ENCODE measurements at regions not wholly inside any gene's neighbourhood (a gene's known extent, or its start where the extent isn't known, plus 50 kb on each side); places are given as distances from the start of the nearest gene placed in this dataset.

- H3K27me3 ChIP-seq (ENCODE audit: control insufficient read depth, insufficient read depth, low read length) = no peaks in the 10 kb centered on the region
- DNase-seq = no peak
- no peaks in the 10 kb centered on the region for H3K36me3 ChIP-seq (replicated peaks; ENCODE audit: control insufficient read depth, insufficient read depth, low read length)
- no peak overlapping the region for H3K4me3 ChIP-seq (ENCODE audit: insufficient read depth, low read depth, low read length)
Observed at GRCh38 chr2:145095641-145096435, 575.9 kb upstream of the ZEB2 start.

GRCh38 chr2:145094370-145094769, 574.5 kb upstream of the ZEB2 start:
- DNase-seq = no peak
- Histone ChIP-seq H3K4me3 (ENCODE audit: insufficient read depth, low read depth, low read length) (no peak overlapping the region), H3K27me3 (ENCODE audit: control insufficient read depth, insufficient read depth, low read length) (no peaks in the 10 kb centered on the region), H3K36me3 (replicated peaks; ENCODE audit: control insufficient read depth, insufficient read depth, low read length) (no peaks in the 10 kb centered on the region)

- Histone ChIP-seq H3K27me3 (ENCODE audit: control insufficient read depth, insufficient read depth, low read length) (no peaks in the 10 kb centered on the region), H3K4me3 (ENCODE audit: insufficient read depth, low read depth, low read length) (no peak overlapping the region), H3K36me3 (replicated peaks; ENCODE audit: control insufficient read depth, insufficient read depth, low read length) (no peaks in the 10 kb centered on the region)
- no peak for DNase-seq
Observed at GRCh38 chr2:145091967-145092366, 572.0 kb upstream of the ZEB2 start.

GRCh38 chr2:145090841-145091761, 571.2 kb upstream of the ZEB2 start:
- no peak for DNase-seq
- H3K4me3 ChIP-seq (ENCODE audit: insufficient read depth, low read depth, low read length) = no peak overlapping the region
- no peaks in the 10 kb centered on the region for H3K27me3 ChIP-seq (ENCODE audit: control insufficient read depth, insufficient read depth, low read length)
- H3K36me3 ChIP-seq (replicated peaks; ENCODE audit: control insufficient read depth, insufficient read depth, low read length) = no peaks in the 10 kb centered on the region

GRCh38 chr2:145088756-145089155, 568.8 kb upstream of the ZEB2 start:
- Histone ChIP-seq H3K27me3 (ENCODE audit: control insufficient read depth, insufficient read depth, low read length) (no peaks in the 10 kb centered on the region), H3K4me3 (ENCODE audit: insufficient read depth, low read depth, low read length) (no peak overlapping the region), H3K36me3 (replicated peaks; ENCODE audit: control insufficient read depth, insufficient read depth, low read length) (no peaks in the 10 kb centered on the region)
- DNase-seq = no peak

- no peaks in the 10 kb centered on the region for H3K27me3 ChIP-seq (ENCODE audit: control insufficient read depth, insufficient read depth, low read length)
- H3K36me3 ChIP-seq (replicated peaks; ENCODE audit: control insufficient read depth, insufficient read depth, low read length) = no peaks in the 10 kb centered on the region
- no peak overlapping the region for H3K4me3 ChIP-seq (ENCODE audit: insufficient read depth, low read depth, low read length)
- DNase-seq = no peak
Observed at GRCh38 chr2:145086910-145087309, 567.0 kb upstream of the ZEB2 start.

- Histone ChIP-seq H3K4me3 (ENCODE audit: insufficient read depth, low read depth, low read length) (no peak overlapping the region), H3K27me3 (ENCODE audit: control insufficient read depth, insufficient read depth, low read length) (no peaks in the 10 kb centered on the region), H3K36me3 (replicated peaks; ENCODE audit: control insufficient read depth, insufficient read depth, low read length) (no peaks in the 10 kb centered on the region)
- no peak for DNase-seq
Observed at GRCh38 chr2:145085612-145086011, 565.7 kb upstream of the ZEB2 start.

GRCh38 chr2:145080426-145080825, 560.5 kb upstream of the ZEB2 start:
- Histone ChIP-seq H3K27me3 (ENCODE audit: control insufficient read depth, insufficient read depth, low read length) (no peaks in the 10 kb centered on the region), H3K36me3 (replicated peaks; ENCODE audit: control insufficient read depth, insufficient read depth, low read length) (no peaks in the 10 kb centered on the region), H3K4me3 (ENCODE audit: insufficient read depth, low read depth, low read length) (no peak overlapping the region)
- DNase-seq = no peak

- no peaks in the 10 kb centered on the region for H3K36me3 ChIP-seq (replicated peaks; ENCODE audit: control insufficient read depth, insufficient read depth, low read length)
- no peak overlapping the region for H3K4me3 ChIP-seq (ENCODE audit: insufficient read depth, low read depth, low read length)
- no peak for DNase-seq
- no peaks in the 10 kb centered on the region for H3K27me3 ChIP-seq (ENCODE audit: control insufficient read depth, insufficient read depth, low read length)
Observed at GRCh38 chr2:145079641-145080040, 559.7 kb upstream of the ZEB2 start.

- no peak for DNase-seq
- H3K4me3 ChIP-seq (ENCODE audit: insufficient read depth, low read depth, low read length) = no peak overlapping the region
- no peaks in the 10 kb centered on the region for H3K27me3 ChIP-seq (ENCODE audit: control insufficient read depth, insufficient read depth, low read length)
- H3K36me3 ChIP-seq (replicated peaks; ENCODE audit: control insufficient read depth, insufficient read depth, low read length) = no peaks in the 10 kb centered on the region
Observed at GRCh38 chr2:145078923-145079322, 559.0 kb upstream of the ZEB2 start.

GRCh38 chr2:145076085-145076484, 556.2 kb upstream of the ZEB2 start:
- Histone ChIP-seq H3K4me3 (ENCODE audit: insufficient read depth, low read depth, low read length) (no peak overlapping the region), H3K27me3 (ENCODE audit: control insufficient read depth, insufficient read depth, low read length) (no peaks in the 10 kb centered on the region), H3K36me3 (replicated peaks; ENCODE audit: control insufficient read depth, insufficient read depth, low read length) (no peaks in the 10 kb centered on the region)
- no peak for DNase-seq

- Histone ChIP-seq H3K36me3 (replicated peaks; ENCODE audit: control insufficient read depth, insufficient read depth, low read length) (no peaks in the 10 kb centered on the region), H3K4me3 (ENCODE audit: insufficient read depth, low read depth, low read length) (no peak overlapping the region), H3K27me3 (ENCODE audit: control insufficient read depth, insufficient read depth, low read length) (no peaks in the 10 kb centered on the region)
- DNase-seq = no peak
Observed at GRCh38 chr2:145075454-145076062, 555.6 kb upstream of the ZEB2 start.

- H3K27me3 ChIP-seq (ENCODE audit: control insufficient read depth, insufficient read depth, low read length) = no peaks in the 10 kb centered on the region
- no peak for DNase-seq
- no peaks in the 10 kb centered on the region for H3K36me3 ChIP-seq (replicated peaks; ENCODE audit: control insufficient read depth, insufficient read depth, low read length)
- no peak overlapping the region for H3K4me3 ChIP-seq (ENCODE audit: insufficient read depth, low read depth, low read length)
Observed at GRCh38 chr2:145070703-145071102, 550.8 kb upstream of the ZEB2 start.

GRCh38 chr2:145068509-145068908, 548.6 kb upstream of the ZEB2 start:
- no peak for DNase-seq
- H3K36me3 ChIP-seq (replicated peaks; ENCODE audit: control insufficient read depth, insufficient read depth, low read length) = no peaks in the 10 kb centered on the region
- no peak overlapping the region for H3K4me3 ChIP-seq (ENCODE audit: insufficient read depth, low read depth, low read length)
- H3K27me3 ChIP-seq (ENCODE audit: control insufficient read depth, insufficient read depth, low read length) = no peaks in the 10 kb centered on the region

Data from H7 (cell line).